ENCODE measurements at regions not wholly inside any gene's neighbourhood (a gene's known extent, or its start where the extent isn't known, plus 50 kb on each side); places are given as distances from the start of the nearest gene placed in this dataset.

DNA sequence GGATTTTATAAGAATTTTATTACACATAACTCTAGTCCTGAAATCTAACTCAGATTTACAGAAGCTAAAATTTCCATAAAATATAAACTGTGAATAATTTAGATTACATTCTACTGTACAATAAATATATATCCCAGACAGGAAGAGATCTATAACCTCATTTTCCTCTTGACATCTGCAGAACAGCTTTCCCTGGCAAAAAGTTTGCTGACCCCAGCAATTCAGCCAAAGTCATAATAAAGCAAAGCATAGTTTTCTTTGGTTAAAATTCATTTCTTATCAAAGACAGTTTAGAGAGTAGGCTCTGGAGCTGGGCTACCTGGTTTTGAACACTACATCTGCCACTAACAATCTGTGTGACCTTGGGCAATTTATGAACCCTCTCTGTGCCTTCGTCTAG lies 372.5 kb downstream of the CAAP1 start:
- TF ChIP-seq POLR2AphosphoS5 (IDR thresholded peaks at IDR 0.05; ENCODE audit: low read depth, low read length) (no peak), PBX3 (IDR thresholded peaks at IDR 0.05) (no peak), SIN3A (IDR thresholded peaks at IDR 0.05; ENCODE audit: borderline replicate concordance, low read depth, low read length) (no peak), EZH2phosphoT487 (IDR thresholded peaks at IDR 0.05; ENCODE audit: borderline replicate concordance, low read depth) (no peak), EP300 (IDR thresholded peaks at IDR 0.05; ENCODE audit: borderline replicate concordance in 1 of 2, low read depth in 1 of 2, low read length in 1 of 2) (no peak), ELF1 (IDR thresholded peaks at IDR 0.05) (no peak), NRF1 (IDR thresholded peaks at IDR 0.05; ENCODE audit: low read depth, low read length) (no peak), CHD2 (IDR thresholded peaks at IDR 0.05; ENCODE audit: low read length, partially characterized antibody) (no peak)
- TF ChIP-seq, protein P1, sequence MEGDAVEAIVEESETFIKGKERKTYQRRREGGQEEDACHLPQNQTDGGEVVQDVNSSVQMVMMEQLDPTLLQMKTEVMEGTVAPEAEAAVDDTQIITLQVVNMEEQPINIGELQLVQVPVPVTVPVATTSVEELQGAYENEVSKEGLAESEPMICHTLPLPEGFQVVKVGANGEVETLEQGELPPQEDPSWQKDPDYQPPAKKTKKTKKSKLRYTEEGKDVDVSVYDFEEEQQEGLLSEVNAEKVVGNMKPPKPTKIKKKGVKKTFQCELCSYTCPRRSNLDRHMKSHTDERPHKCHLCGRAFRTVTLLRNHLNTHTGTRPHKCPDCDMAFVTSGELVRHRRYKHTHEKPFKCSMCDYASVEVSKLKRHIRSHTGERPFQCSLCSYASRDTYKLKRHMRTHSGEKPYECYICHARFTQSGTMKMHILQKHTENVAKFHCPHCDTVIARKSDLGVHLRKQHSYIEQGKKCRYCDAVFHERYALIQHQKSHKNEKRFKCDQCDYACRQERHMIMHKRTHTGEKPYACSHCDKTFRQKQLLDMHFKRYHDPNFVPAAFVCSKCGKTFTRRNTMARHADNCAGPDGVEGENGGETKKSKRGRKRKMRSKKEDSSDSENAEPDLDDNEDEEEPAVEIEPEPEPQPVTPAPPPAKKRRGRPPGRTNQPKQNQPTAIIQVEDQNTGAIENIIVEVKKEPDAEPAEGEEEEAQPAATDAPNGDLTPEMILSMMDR (IDR thresholded peaks at IDR 0.05) = no peak
- TF ChIP-seq, protein P2, sequence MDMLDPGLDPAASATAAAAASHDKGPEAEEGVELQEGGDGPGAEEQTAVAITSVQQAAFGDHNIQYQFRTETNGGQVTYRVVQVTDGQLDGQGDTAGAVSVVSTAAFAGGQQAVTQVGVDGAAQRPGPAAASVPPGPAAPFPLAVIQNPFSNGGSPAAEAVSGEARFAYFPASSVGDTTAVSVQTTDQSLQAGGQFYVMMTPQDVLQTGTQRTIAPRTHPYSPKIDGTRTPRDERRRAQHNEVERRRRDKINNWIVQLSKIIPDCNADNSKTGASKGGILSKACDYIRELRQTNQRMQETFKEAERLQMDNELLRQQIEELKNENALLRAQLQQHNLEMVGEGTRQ (IDR thresholded peaks at IDR 0.05; ENCODE audit: borderline replicate concordance, low read depth, low read length) = no peak
- TF ChIP-seq, protein P3, sequence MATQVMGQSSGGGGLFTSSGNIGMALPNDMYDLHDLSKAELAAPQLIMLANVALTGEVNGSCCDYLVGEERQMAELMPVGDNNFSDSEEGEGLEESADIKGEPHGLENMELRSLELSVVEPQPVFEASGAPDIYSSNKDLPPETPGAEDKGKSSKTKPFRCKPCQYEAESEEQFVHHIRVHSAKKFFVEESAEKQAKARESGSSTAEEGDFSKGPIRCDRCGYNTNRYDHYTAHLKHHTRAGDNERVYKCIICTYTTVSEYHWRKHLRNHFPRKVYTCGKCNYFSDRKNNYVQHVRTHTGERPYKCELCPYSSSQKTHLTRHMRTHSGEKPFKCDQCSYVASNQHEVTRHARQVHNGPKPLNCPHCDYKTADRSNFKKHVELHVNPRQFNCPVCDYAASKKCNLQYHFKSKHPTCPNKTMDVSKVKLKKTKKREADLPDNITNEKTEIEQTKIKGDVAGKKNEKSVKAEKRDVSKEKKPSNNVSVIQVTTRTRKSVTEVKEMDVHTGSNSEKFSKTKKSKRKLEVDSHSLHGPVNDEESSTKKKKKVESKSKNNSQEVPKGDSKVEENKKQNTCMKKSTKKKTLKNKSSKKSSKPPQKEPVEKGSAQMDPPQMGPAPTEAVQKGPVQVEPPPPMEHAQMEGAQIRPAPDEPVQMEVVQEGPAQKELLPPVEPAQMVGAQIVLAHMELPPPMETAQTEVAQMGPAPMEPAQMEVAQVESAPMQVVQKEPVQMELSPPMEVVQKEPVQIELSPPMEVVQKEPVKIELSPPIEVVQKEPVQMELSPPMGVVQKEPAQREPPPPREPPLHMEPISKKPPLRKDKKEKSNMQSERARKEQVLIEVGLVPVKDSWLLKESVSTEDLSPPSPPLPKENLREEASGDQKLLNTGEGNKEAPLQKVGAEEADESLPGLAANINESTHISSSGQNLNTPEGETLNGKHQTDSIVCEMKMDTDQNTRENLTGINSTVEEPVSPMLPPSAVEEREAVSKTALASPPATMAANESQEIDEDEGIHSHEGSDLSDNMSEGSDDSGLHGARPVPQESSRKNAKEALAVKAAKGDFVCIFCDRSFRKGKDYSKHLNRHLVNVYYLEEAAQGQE (IDR thresholded peaks at IDR 0.05; ENCODE audit: low read depth, low read length) = no peak

Data from SK-N-SH (cell line).